ENCODE measurements at regions not wholly inside any gene's neighbourhood (a gene's known extent, or its start where the extent isn't known, plus 50 kb on each side); places are given as distances from the start of the nearest gene placed in this dataset.
A peak's percentile ranks its signal among the peaks of the same experiment; 100 is the strongest.

DNA sequence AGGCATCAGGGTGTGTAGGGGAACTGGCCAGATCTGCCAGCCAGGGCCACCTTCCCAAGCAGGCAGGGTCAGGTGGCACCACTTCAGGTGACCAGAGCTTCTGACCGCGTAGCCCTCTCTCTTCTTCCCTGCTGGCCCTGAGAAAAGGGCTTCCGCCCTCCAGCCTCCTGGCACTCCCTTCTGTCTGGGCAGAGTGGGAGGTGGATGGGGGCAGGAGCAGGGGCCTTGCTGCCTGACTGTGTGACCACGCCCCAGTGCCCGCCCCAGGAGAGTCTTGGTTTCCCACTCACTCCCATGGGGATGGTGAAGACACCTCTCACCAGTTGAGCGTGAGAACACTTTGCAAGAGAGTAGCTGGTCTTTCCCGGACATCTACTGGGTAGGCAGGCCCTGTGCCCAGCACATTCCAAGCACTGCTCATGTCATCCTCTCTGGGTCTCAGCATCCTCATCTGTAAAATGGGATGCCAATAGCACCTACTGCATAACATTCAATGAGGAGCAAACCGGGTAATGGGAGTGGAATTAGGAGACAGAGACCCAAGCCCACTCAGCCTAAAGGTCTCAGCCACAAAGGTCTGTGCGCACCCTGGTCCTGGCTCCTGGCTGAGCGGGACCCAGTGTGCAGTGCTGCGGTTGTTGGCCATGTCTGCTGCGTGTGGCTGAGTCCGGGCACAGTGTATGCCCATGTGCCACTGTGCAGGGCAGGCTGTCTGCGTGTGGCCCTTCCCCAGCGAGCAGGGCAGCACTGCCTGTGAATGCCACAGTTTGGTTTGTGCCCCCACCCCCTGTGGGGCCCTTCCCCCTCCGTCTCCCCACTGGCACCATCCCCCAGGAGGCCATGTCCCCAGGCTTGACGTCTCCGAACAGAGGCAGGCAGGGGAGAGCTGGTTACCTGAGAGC, 179.1 kb upstream of the IER5L start:
- peaks cover 0 to 13% (median 8%) of the 10 kb centered on the region in 12 donors for H3K9me3 ChIP-seq
- no peak overlapping the region for H3K4me3 ChIP-seq
- ATAC-seq (no peak), DNase-seq (peak in 1 of 5 donors; percentile 38)
- intact Hi-C loops (cut with DNase I): no loop called here
- H3K36me3 ChIP-seq: no peaks in the 10 kb centered on the region
- H3K27ac ChIP-seq: no peak overlapping the region
- peaks cover 0 to 18% (median 10%) of the 10 kb centered on the region in 12 donors for H3K4me1 ChIP-seq
- H3K27me3 ChIP-seq: peaks cover 0 to 5% (median 3%) of the 10 kb centered on the region in 9 donors
- no peak for TF ChIP-seq POLR2A (IDR thresholded peaks at IDR 0.05)
- TF ChIP-seq, protein P1, sequence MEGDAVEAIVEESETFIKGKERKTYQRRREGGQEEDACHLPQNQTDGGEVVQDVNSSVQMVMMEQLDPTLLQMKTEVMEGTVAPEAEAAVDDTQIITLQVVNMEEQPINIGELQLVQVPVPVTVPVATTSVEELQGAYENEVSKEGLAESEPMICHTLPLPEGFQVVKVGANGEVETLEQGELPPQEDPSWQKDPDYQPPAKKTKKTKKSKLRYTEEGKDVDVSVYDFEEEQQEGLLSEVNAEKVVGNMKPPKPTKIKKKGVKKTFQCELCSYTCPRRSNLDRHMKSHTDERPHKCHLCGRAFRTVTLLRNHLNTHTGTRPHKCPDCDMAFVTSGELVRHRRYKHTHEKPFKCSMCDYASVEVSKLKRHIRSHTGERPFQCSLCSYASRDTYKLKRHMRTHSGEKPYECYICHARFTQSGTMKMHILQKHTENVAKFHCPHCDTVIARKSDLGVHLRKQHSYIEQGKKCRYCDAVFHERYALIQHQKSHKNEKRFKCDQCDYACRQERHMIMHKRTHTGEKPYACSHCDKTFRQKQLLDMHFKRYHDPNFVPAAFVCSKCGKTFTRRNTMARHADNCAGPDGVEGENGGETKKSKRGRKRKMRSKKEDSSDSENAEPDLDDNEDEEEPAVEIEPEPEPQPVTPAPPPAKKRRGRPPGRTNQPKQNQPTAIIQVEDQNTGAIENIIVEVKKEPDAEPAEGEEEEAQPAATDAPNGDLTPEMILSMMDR (IDR thresholded peaks at IDR 0.05): no peak
- 91 to 94% (median 92%) methylated on average over 12 to 18 of the region's 18 CpGs for WGBS, 4 donors

DNA sequence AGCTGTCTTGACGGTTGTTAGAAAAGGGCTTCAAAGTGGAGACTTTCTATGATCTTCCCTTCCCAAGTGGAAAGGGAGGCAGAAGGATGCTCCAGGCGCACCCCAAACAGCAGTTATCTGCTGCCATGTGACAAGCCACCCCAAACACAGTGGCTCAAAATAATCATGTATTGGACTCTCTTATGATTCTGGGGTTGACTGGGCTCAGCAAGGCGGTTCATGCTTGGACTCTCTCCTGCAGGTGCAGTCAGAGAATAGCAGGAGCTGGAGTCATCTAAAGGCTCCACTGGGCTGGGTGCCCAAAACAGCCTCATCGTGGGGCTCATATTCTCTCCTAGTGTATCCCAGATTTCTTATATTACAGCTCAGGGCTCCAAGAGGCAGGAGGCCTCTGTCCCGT, 177.6 kb upstream of the IER5L start:
- H3K9me3 ChIP-seq: peaks cover 0 to 13% (median 8%) of the 10 kb centered on the region in 12 donors
- H3K27ac ChIP-seq: no peak overlapping the region
- H3K4me3 ChIP-seq: no peak overlapping the region
- H3K36me3 ChIP-seq: no peaks in the 10 kb centered on the region
- TF ChIP-seq POLR2A (IDR thresholded peaks at IDR 0.05): no peak
- TF ChIP-seq, protein P1 (IDR thresholded peaks at IDR 0.05): no peak
- DNase-seq (peak in 1 of 5 donors; percentile 7), ATAC-seq (no peak)
- peaks cover 0 to 27% (median 16%) of the 10 kb centered on the region in 12 donors for H3K4me1 ChIP-seq
- intact Hi-C loops (cut with DNase I): no loop called here
- 86 to 96% (median 92%) methylated on average over 5 of the region's 5 CpGs for WGBS, 4 donors
- H3K27me3 ChIP-seq: peaks cover 0 to 10% (median 6%) of the 10 kb centered on the region in 9 donors

DNA sequence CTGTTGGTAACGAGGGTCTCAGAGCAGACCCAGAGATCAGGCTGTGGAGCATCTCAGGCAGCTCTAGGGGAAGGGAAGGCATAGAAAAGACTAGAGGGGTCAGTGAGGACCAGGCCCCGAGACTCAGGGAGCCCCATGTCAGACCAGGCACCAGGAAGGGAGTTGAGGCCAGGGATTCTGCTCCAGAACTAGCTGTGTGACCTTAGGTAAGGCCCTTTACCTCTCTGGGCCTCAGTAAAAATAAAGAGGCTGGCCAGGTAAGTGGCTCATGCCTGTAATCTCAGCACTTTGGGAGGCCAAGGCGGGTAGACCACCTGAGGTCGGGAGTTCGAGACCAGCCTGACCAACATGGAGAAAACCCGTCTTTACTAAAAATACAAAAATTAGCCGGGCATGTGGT, 176.4 kb upstream of the IER5L start:
- intact Hi-C loops (cut with DNase I): no loop called here

More for the DNA sequence above, 176.4 kb upstream of the IER5L start:
- no peaks in the 10 kb centered on the region for H3K36me3 ChIP-seq
- ATAC-seq: no peak
- TF ChIP-seq, protein P1 (IDR thresholded peaks at IDR 0.05): no peak
- no peak for TF ChIP-seq POLR2A (IDR thresholded peaks at IDR 0.05)
- 95 to 96% (median 96%) methylated on average over 7 of the region's 7 CpGs for WGBS, 4 donors
- H3K4me1 ChIP-seq: peaks cover 0 to 27% (median 16%) of the 10 kb centered on the region in 12 donors
- peaks cover 0 to 10% (median 6%) of the 10 kb centered on the region in 9 donors for H3K27me3 ChIP-seq
- peaks cover 0 to 13% (median 8%) of the 10 kb centered on the region in 12 donors for H3K9me3 ChIP-seq
- no peak overlapping the region for H3K27ac ChIP-seq
- no peak overlapping the region for H3K4me3 ChIP-seq
- no peak for DNase-seq

Measured in heart left ventricle (tissue), 16 donors.